Osteocyte (in vitro differentiated cells): ENCODE measurements at regions not wholly inside any gene's neighbourhood (a gene's known extent, or its start where the extent isn't known, plus 50 kb on each side); places are given as distances from the start of the nearest gene placed in this dataset.

ENCODE experiments used
- DNase-seq: peaks from one replicate; pipeline ENCODE4 v3.0.0; 2021; ENCODE audit warnings: mixed read lengths; ENCODE audit not compliant: unreplicated experiment; ENCODE audit errors: extremely low spot score
- H3K27ac Mint-ChIP-seq: one replicate; pipeline ENCODE4 v1.8.0; 2021; ENCODE audit warnings: mild to moderate bottlenecking, mixed read lengths; ENCODE audit not compliant: unreplicated experiment
- H3K27me3 Mint-ChIP-seq: one replicate; pipeline ENCODE4 v1.8.0; 2021; ENCODE audit warnings: mixed read lengths; ENCODE audit not compliant: unreplicated experiment
- H3K36me3 Mint-ChIP-seq: one replicate; pipeline ENCODE4 v1.8.0; 2021; ENCODE audit warnings: mixed read lengths; ENCODE audit not compliant: unreplicated experiment
- H3K4me1 Mint-ChIP-seq: one replicate; pipeline ENCODE4 v1.8.0; 2021; ENCODE audit warnings: mixed read lengths; ENCODE audit not compliant: unreplicated experiment
- H3K4me3 Mint-ChIP-seq: one replicate; pipeline ENCODE4 v1.8.0; 2021; ENCODE audit warnings: mild to moderate bottlenecking, moderate library complexity, mixed read lengths; ENCODE audit not compliant: unreplicated experiment
- H3K9me3 Mint-ChIP-seq: one replicate; pipeline ENCODE4 v1.8.0; 2021; ENCODE audit warnings: mixed read lengths; ENCODE audit not compliant: unreplicated experiment
- CTCF ChIP-seq: fragments of 200-600 bp; sonication (generic); IDR thresholded peaks from 2 replicates; pipeline ENCODE4 v1.5.0; 2021; ENCODE audit warnings: antibody characterized with exemption, mild to moderate bottlenecking, moderate library complexity

DNA sequence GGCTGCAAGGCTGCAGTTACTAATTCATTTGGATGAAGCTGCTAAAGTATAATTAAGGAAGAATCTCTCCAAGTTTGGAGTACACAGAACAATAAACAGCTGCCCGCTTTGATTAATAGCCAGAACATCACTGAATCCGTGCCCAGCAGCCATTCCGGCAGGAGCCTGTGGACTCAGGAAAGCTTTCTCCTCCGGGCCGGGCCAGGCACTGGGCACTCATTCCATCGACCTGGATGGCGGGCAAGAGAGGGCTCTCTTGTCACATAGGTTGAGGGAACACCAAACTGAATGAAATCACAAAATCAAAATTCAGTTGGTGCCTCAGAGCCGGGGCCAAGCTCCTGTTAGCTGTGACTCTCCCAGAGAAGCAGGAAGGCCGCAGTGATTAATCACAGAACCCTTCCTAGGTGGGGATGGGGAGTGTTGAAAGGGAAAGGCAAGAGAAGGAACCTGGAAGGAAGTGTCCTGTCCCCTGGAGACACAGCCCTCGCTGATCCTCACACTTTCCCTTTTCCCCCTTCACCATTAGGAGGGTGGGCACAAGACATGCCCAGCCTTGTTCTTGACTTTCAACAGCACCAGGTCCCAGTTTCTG, 306.7 kb downstream of the NPHP4 start:
- Mint-ChIP-seq H3K36me3 (no peaks in the 10 kb centered on the region), H3K4me1 (no peaks in the 10 kb centered on the region), H3K27ac (no peak overlapping the region), H3K4me3 (no peak overlapping the region), H3K9me3 (peaks cover 27% of the 10 kb centered on the region), H3K27me3 (no peaks in the 10 kb centered on the region)
- DNase-seq, result no peak
- no peak for TF ChIP-seq CTCF

DNA sequence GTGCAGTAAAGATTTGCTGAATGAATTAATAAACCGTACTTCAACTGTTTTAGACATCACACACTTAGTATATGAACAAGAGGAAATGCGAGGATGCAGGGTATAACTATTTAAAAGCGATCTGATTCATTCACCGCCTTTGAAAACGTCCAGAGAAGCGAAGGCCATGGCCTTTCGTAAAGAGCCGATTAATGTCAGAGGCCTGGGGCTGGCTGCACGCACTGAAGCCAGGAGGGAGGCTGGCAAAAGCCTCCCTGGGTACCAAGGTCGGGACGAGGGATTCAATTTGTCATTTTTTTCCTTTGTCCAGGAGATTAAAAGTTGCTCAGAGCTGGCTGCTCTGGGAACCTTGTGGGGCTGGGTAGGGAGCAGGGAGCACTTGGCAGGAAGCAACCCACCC, 307.4 kb downstream of the NPHP4 start:
- H3K4me3 Mint-ChIP-seq, result no peak overlapping the region
- no peak for TF ChIP-seq CTCF
- DNase-seq, result no peak
- peaks cover 24% of the 10 kb centered on the region for H3K9me3 Mint-ChIP-seq
- no peaks in the 10 kb centered on the region for H3K4me1 Mint-ChIP-seq
- no peaks in the 10 kb centered on the region for H3K27me3 Mint-ChIP-seq
- H3K36me3 Mint-ChIP-seq, result no peaks in the 10 kb centered on the region
- H3K27ac Mint-ChIP-seq, result no peak overlapping the region

- Mint-ChIP-seq H3K36me3 (no peaks in the 10 kb centered on the region), H3K4me3 (no peak overlapping the region), H3K9me3 (peaks cover 23% of the 10 kb centered on the region), H3K27ac (no peak overlapping the region), H3K4me1 (no peaks in the 10 kb centered on the region), H3K27me3 (no peaks in the 10 kb centered on the region)
- DNase-seq, result no peak
- no peak for TF ChIP-seq CTCF
Observed at GRCh38 chr1:5683446-5683845, 308.8 kb downstream of the NPHP4 start.

GRCh38 chr1:5682626-5683225, 309.5 kb downstream of the NPHP4 start:
- no peak for DNase-seq
- H3K4me3 Mint-ChIP-seq, result no peak overlapping the region
- H3K4me1 Mint-ChIP-seq, result no peaks in the 10 kb centered on the region
- no peaks in the 10 kb centered on the region for H3K27me3 Mint-ChIP-seq
- H3K36me3 Mint-ChIP-seq, result no peaks in the 10 kb centered on the region
- H3K9me3 Mint-ChIP-seq, result peaks cover 28% of the 10 kb centered on the region
- no peak for TF ChIP-seq CTCF
- H3K27ac Mint-ChIP-seq, result no peak overlapping the region

GRCh38 chr1:5681654-5682053, 310.6 kb downstream of the NPHP4 start:
- Mint-ChIP-seq H3K4me1 (no peaks in the 10 kb centered on the region), H3K27me3 (no peaks in the 10 kb centered on the region), H3K4me3 (no peak overlapping the region), H3K36me3 (no peaks in the 10 kb centered on the region), H3K9me3 (peaks cover 28% of the 10 kb centered on the region), H3K27ac (no peak overlapping the region)
- no peak for TF ChIP-seq CTCF
- DNase-seq, result no peak
